ENCODE measurements at regions not wholly inside any gene's neighbourhood (a gene's known extent, or its start where the extent isn't known, plus 50 kb on each side); places are given as distances from the start of the nearest gene placed in this dataset.

GRCh38 chr1:164932580-164932979 lies 373.6 kb downstream of the PBX1 start:
- FAIRE-seq: no peak

DNA sequence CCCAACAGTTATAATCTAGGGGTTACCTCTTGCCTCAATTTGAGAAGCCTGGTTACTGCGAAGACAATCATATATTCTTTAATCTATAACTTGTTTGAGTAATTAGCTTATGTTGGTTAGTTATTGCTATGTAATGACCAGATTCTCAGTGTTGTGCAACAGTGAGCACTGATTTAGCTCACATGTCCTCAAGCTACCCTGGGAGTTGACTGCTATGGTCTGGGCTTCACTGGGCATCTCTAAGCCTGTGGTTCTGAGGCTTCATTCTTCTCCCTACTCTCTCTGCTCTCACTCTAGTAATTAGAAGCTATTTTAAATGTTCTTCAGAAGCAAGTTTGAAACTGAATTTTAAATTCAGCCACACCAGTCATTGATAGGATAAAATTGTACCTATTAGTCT lies 371.8 kb downstream of the PBX1 start:
- FAIRE-seq: no peak

DNA sequence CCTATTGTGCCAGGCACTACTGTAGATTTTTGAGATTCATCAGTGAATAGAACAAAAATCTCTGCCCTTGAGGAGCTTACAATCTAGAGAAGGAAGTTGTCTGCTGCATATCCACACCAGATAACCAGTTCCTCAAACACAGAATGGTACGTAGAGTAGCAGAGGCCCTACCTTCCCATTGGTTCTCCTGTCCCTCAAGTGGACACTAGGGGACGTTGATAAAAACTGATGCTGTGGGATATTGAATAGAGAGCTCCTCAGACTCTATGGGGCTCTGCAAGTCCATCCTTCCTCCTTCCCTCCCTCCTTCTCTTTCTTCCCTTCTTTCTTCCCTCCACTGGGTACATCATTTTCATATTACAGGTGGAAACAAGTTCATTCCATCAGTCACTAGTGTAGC lies 371.3 kb downstream of the PBX1 start:
- no peak for FAIRE-seq

- FAIRE-seq: no peak
These were observed 369.3 kb downstream of the PBX1 start for GRCh38 chr1:164928232-164928812.

DNA sequence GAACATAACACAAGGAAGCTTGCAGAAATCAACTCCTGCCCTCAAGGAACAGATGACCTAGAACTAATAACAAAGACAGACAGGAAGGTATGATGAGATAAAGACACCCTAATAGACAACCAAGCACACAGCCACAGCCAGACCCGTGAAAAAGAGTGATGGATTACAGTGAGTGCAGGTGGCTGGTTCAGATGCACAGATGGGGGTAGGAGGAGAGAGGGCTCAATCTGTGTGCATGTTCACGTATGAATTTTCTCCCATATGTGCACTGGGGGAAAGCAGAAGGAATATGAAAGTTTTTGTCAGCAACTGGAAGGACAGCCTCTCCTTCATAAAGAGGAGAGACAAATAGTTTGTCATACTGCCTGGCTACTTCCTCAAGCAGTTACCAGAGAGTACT lies 367.1 kb downstream of the PBX1 start:
- FAIRE-seq: no peak

DNA sequence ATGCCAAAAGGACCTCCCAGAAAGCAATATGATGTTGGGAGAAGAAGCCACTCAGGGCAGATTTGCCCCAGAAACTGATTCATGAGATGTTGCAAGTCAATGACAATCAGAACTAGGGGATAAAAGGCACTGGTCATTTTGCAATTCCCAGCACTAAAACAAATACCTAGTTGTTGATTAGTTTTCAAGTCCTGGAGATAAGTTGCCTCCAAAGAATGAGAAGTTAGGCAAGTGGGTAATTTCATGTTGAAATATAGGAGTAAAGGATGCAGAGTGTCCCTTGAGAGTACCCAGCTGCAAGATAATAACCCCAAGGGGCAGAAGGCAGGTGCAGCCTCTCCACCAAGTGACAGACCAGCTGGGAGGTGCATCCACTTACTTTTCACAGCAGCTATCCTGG lies 363.6 kb downstream of the PBX1 start:
- FAIRE-seq: no peak

- no peak for FAIRE-seq
These were observed 362.5 kb downstream of the PBX1 start for GRCh38 chr1:164921493-164921892.

- no peak for FAIRE-seq
These were observed 359.2 kb downstream of the PBX1 start for GRCh38 chr1:164918140-164918539.

DNA sequence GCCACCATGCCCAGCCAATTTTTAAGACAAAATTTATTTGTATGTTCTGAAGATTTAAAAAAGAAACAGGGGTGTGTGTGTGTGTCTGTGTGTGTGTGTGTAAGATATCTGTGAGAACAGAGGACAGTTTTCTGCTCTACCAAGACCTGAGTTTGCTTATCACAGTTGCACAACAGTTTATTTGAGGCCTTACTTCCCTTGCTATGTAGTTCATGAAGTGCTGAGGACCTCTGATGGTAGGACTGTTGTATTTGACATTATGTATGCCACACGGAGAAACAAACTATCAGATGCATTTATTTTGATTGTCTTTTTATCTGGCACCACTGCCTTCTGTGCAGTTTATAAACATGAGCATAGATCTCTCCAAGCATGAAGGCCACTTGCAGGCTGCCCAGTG lies 355.2 kb downstream of the PBX1 start:
- peak; percentile 19 for FAIRE-seq

DNA sequence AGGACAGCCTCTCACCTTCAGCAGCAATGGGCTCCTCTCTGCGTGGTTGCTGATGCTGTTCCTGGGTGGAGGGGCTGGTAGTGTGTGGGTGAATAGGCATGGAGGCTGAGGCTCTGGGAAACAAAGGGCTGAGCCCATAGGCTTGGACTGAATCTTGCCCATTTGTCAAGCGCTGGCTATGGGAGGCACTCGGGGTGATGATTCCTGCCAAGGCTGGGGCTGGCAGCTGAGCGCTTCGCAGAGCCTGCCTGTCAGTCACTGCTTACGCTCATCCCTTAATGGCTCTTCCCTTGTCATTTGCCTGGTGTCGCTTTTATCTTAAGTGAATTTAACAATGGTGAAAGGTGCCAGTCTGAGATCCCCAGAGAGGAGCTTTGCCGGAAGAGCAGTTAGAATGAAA lies 353.3 kb downstream of the PBX1 start:
- no peak for FAIRE-seq

DNA sequence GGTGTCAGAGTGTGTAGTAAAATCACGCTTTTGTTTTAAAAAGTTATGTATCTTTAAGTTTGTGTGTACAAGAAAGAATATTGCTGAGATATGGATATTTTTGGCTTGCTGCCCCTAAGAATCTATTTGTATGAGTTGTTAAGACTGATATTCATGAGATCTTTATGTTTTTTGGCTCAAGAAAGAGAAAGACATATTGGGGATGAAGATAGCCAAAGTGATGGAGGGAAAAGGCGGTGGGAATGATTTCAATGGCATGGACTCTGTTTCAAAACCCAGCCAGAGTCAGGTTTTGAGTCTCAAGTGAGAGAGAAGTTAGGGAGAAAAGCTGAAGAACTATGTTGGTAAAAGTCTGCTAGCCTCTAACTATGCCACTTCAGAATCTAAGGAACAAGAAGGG lies 351.7 kb downstream of the PBX1 start:
- no peak for FAIRE-seq

- FAIRE-seq: no peak
These were observed 348.7 kb downstream of the PBX1 start for GRCh38 chr1:164907666-164908065.

- FAIRE-seq: no peak
These were observed 346.9 kb downstream of the PBX1 start for GRCh38 chr1:164905869-164906268.

DNA sequence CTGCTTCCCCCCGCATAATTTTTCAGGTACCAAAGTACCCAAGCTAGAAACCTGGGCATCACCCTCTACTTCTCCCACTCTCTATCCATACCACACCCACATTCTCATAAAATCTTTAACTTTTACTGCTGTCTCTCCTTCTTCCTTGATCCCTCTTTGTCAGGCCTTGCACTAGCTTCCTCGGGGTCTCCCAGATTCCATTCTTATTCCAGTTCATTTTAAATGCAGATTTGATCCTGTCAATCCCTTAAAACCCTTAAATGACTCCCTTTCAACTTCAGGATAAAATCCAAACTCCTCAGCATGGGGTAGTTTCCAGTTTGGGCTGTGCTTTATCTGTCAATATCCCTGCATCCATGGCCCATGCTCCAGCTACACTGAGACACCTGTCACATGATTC lies 343.5 kb downstream of the PBX1 start:
- FAIRE-seq: no peak
